GM23338 (cell line): ENCODE measurements at regions not wholly inside any gene's neighbourhood (a gene's known extent, or its start where the extent isn't known, plus 50 kb on each side); places are given as distances from the start of the nearest gene placed in this dataset.

Experiments used
- CREB1 ChIP-seq: fragments of 250-450 bp; sonication (Bioruptor Pico); IDR thresholded peaks from 2 replicates; pipeline ENCODE4 v1.5.0; 2020; ENCODE audit warnings: low read depth, mild to moderate bottlenecking, moderate library complexity
- EZH2 ChIP-seq: fragments of 200-600 bp; sonication (generic); IDR thresholded peaks from one replicate; pipeline ENCODE4 v1.8.0; 2017; ENCODE audit warnings: antibody characterized with exemption, mild to moderate bottlenecking, low read depth; ENCODE audit not compliant: unreplicated experiment
- EZH2phosphoT487 ChIP-seq: fragments of 200-600 bp; sonication (generic); IDR thresholded peaks from one replicate; pipeline ENCODE4 v1.8.1; 2018; ENCODE audit warnings: antibody characterized with exemption; ENCODE audit not compliant: unreplicated experiment
- JUNB ChIP-seq: IDR thresholded peaks from one replicate; pipeline ENCODE4 v1.6.1; 2016; ENCODE audit warnings: antibody characterized with exemption; ENCODE audit not compliant: unreplicated experiment
- POLR2AphosphoS5 ChIP-seq: IDR thresholded peaks from 2 replicates; pipeline ENCODE4 v1.6.1; 2016; ENCODE audit warnings: antibody characterized with exemption, low read depth
- ZNF331 ChIP-seq: fragments of 250-450 bp; sonication (Bioruptor Pico); IDR thresholded peaks from 2 replicates; pipeline ENCODE4 v1.5.0; 2020; ENCODE audit warnings: low read depth, mild to moderate bottlenecking, moderate library complexity
- TF ChIP-seq, protein P1 (sequence below): IDR thresholded peaks from one replicate; pipeline ENCODE4 v1.6.1; 2018; ENCODE audit warnings: antibody characterized with exemption; ENCODE audit not compliant: unreplicated experiment
- TF ChIP-seq, protein P2 (sequence below), 2 experiments: fragments of 200-600 bp in 1 of 2; sonication (generic) in 1 of 2; conservative IDR thresholded peaks; 2 replicates each; pipeline versions ENCODE4 v1.5.1 to v1.6.1; 2016 to 2017; ENCODE audit warnings: antibody characterized with exemption in 2 of 2, low read depth in 2 of 2, mild to moderate bottlenecking in 2 of 2, moderate library complexity in 1 of 2

DNA sequence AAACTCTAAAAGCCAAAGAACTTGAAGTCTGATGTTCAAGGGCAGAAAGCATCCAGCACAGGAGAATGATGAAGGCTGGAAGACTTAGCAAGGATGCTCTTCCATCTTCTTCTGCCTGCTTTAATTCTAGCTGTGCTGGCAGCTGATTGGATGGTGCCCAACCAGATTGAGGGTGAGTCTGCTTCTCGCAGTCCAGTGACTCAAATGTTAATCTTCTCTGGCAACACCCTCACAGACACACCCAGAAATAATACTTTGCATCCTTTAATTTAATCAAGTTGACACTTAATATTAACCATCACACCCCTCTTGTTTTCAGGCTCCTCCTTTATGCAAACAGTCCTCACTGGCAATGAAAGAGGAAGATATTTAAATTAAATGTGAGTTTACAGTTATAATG is 321.7 kb downstream of the TEX13C start:
- TF ChIP-seq, protein P1, sequence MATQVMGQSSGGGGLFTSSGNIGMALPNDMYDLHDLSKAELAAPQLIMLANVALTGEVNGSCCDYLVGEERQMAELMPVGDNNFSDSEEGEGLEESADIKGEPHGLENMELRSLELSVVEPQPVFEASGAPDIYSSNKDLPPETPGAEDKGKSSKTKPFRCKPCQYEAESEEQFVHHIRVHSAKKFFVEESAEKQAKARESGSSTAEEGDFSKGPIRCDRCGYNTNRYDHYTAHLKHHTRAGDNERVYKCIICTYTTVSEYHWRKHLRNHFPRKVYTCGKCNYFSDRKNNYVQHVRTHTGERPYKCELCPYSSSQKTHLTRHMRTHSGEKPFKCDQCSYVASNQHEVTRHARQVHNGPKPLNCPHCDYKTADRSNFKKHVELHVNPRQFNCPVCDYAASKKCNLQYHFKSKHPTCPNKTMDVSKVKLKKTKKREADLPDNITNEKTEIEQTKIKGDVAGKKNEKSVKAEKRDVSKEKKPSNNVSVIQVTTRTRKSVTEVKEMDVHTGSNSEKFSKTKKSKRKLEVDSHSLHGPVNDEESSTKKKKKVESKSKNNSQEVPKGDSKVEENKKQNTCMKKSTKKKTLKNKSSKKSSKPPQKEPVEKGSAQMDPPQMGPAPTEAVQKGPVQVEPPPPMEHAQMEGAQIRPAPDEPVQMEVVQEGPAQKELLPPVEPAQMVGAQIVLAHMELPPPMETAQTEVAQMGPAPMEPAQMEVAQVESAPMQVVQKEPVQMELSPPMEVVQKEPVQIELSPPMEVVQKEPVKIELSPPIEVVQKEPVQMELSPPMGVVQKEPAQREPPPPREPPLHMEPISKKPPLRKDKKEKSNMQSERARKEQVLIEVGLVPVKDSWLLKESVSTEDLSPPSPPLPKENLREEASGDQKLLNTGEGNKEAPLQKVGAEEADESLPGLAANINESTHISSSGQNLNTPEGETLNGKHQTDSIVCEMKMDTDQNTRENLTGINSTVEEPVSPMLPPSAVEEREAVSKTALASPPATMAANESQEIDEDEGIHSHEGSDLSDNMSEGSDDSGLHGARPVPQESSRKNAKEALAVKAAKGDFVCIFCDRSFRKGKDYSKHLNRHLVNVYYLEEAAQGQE: no peak
- TF ChIP-seq, protein P2, sequence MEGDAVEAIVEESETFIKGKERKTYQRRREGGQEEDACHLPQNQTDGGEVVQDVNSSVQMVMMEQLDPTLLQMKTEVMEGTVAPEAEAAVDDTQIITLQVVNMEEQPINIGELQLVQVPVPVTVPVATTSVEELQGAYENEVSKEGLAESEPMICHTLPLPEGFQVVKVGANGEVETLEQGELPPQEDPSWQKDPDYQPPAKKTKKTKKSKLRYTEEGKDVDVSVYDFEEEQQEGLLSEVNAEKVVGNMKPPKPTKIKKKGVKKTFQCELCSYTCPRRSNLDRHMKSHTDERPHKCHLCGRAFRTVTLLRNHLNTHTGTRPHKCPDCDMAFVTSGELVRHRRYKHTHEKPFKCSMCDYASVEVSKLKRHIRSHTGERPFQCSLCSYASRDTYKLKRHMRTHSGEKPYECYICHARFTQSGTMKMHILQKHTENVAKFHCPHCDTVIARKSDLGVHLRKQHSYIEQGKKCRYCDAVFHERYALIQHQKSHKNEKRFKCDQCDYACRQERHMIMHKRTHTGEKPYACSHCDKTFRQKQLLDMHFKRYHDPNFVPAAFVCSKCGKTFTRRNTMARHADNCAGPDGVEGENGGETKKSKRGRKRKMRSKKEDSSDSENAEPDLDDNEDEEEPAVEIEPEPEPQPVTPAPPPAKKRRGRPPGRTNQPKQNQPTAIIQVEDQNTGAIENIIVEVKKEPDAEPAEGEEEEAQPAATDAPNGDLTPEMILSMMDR (conservative IDR thresholded peaks at IDR 0.05; ENCODE audit: low read depth in 2 of 2): no peak
- TF ChIP-seq POLR2AphosphoS5 (no peak), EZH2 (no peak), EZH2phosphoT487 (no peak), JUNB (no peak), ZNF331 (CRISPR knock-in tag) (no peak), CREB1 (CRISPR knock-in tag) (no peak)
